Kasumi-1 (cell line): ENCODE measurements at regions not wholly inside any gene's neighbourhood (a gene's known extent, or its start where the extent isn't known, plus 50 kb on each side); places are given as distances from the start of the nearest gene placed in this dataset.
"Not testable (repeated sequence)": the region's sequence is repeated elsewhere in the genome, so short reads cannot be mapped to it uniquely, and the experiment has no call there.

Experiments
- DNase-seq, 2 experiments: peaks; one replicate each; lab custom pipeline; 2025; lab: John Stamatoyannopoulos, UW

GRCh38 chr3:162640208-162640607 lies 1143.6 kb downstream of the OTOL1 start:
- DNase-seq = not testable (repeated sequence)

- DNase-seq = peak; percentile 6 to 34
Observed at GRCh38 chr3:162641317-162641716, 1144.7 kb downstream of the OTOL1 start.

- DNase-seq = no peak
Observed at GRCh38 chr3:162641907-162642306, 1145.3 kb downstream of the OTOL1 start.

GRCh38 chr3:162643245-162643644 lies 1146.6 kb downstream of the OTOL1 start:
- no peak for DNase-seq

- DNase-seq = no peak
Observed at GRCh38 chr3:162647321-162647720, 1150.7 kb downstream of the OTOL1 start.

- DNase-seq = no peak
Observed at GRCh38 chr3:162658003-162658402, 1161.4 kb downstream of the OTOL1 start.

- DNase-seq = no peak
Observed at GRCh38 chr3:162665684-162666391, 1169.2 kb downstream of the OTOL1 start.

GRCh38 chr3:162666835-162667234 lies 1170.2 kb downstream of the OTOL1 start:
- no peak for DNase-seq

GRCh38 chr3:162670181-162670580 lies 1173.6 kb downstream of the OTOL1 start:
- DNase-seq = no peak

- no peak for DNase-seq
Observed at GRCh38 chr3:162677475-162677874, 1180.9 kb downstream of the OTOL1 start.

GRCh38 chr3:162678941-162679340 lies 1182.3 kb downstream of the OTOL1 start:
- DNase-seq = no peak

GRCh38 chr3:162684260-162684659 lies 1187.7 kb downstream of the OTOL1 start:
- DNase-seq = no peak

GRCh38 chr3:162699291-162699690 lies 1202.7 kb downstream of the OTOL1 start:
- DNase-seq = no peak

- DNase-seq = no peak
Observed at GRCh38 chr3:162701211-162701610, 1204.6 kb downstream of the OTOL1 start.

GRCh38 chr3:162702768-162703385 lies 1206.3 kb downstream of the OTOL1 start:
- no peak for DNase-seq

- no peak for DNase-seq
Observed at GRCh38 chr3:162704238-162704637, 1207.6 kb downstream of the OTOL1 start.

- DNase-seq = no peak
Observed at GRCh38 chr3:162704799-162705385, 1208.3 kb downstream of the OTOL1 start.

GRCh38 chr3:162708394-162708793 lies 1211.8 kb downstream of the OTOL1 start:
- not testable (repeated sequence) for DNase-seq

GRCh38 chr3:162708942-162709706 lies 1212.5 kb downstream of the OTOL1 start:
- DNase-seq = not testable (repeated sequence)

GRCh38 chr3:162710332-162711112 lies 1213.9 kb downstream of the OTOL1 start:
- DNase-seq = no peak

- DNase-seq = not testable (repeated sequence)
Observed at GRCh38 chr3:162717074-162717473, 1220.5 kb downstream of the OTOL1 start.

GRCh38 chr3:162718697-162719096 lies 1222.1 kb downstream of the OTOL1 start:
- DNase-seq = no peak
